Spinal cord (tissue), 9 donors: ENCODE measurements at regions not wholly inside any gene's neighbourhood (a gene's known extent, or its start where the extent isn't known, plus 50 kb on each side); places are given as distances from the start of the nearest gene placed in this dataset.

ENCODE experiments used
- DNase-seq, 6 donors: peaks; one replicate each; pipeline versions ENCODE4 v3.0.0 to v3.0.0-alpha.2; 2013 to 2015; ENCODE audit warnings: low spot score in 6 of 6, low read depth in 4 of 6
- H3K27ac ChIP-seq: one replicate; pipeline ENCODE4 v1.5.1; 2013; ENCODE audit warnings: low read depth, low read length, control low read depth
- H3K27me3 ChIP-seq: one replicate; pipeline ENCODE4 v1.6.1; 2013; ENCODE audit warnings: low read length; ENCODE audit not compliant: control insufficient read depth, insufficient read depth
- H3K36me3 ChIP-seq: one replicate; pipeline ENCODE4 v1.6.1; 2013; ENCODE audit warnings: low read length; ENCODE audit not compliant: control insufficient read depth, insufficient read depth
- H3K4me1 ChIP-seq: one replicate; pipeline ENCODE4 v1.6.1; 2013; ENCODE audit warnings: low read length; ENCODE audit not compliant: control insufficient read depth, insufficient read depth
- H3K4me3 ChIP-seq: one replicate; pipeline ENCODE4 v1.5.1; 2013; ENCODE audit warnings: low read depth, low read length, control low read depth
- H3K9me3 ChIP-seq: one replicate; pipeline ENCODE4 v1.6.1; 2013; ENCODE audit warnings: low read length; ENCODE audit not compliant: control insufficient read depth, insufficient read depth
- WGBS: methylation state at CpG from one replicate; pipeline ENCODE4 v1.1.5; 2013; ENCODE audit warnings: missing lambda C conversion rate; ENCODE audit not compliant: insufficient coverage; 5-methylcytosine and 5-hydroxymethylcytosine counted together
- donor health status: healthy.

GRCh38 chr18:56516789-56517188, 121.6 kb downstream of the TXNL1 start:
- WGBS, result 41% methylated on average over 4 of the region's 4 CpGs
- Histone ChIP-seq H3K9me3 (no peaks in the 10 kb centered on the region), H3K36me3 (no peaks in the 10 kb centered on the region), H3K4me3 (no peak overlapping the region), H3K4me1 (no peaks in the 10 kb centered on the region), H3K27me3 (no peaks in the 10 kb centered on the region), H3K27ac (no peak overlapping the region)
- peak in 1 of 6 donors; percentile 49 for DNase-seq

- no peak overlapping the region for H3K4me3 ChIP-seq
- no peaks in the 10 kb centered on the region for H3K4me1 ChIP-seq
- H3K27me3 ChIP-seq, result no peaks in the 10 kb centered on the region
- H3K9me3 ChIP-seq, result no peaks in the 10 kb centered on the region
- no peaks in the 10 kb centered on the region for H3K36me3 ChIP-seq
- no peak overlapping the region for H3K27ac ChIP-seq
- no CpG with 5 or more reads among the region's 3 CpGs for WGBS
- DNase-seq, result no peak
These were observed 122.9 kb downstream of the TXNL1 start for GRCh38 chr18:56515522-56515921.

DNA sequence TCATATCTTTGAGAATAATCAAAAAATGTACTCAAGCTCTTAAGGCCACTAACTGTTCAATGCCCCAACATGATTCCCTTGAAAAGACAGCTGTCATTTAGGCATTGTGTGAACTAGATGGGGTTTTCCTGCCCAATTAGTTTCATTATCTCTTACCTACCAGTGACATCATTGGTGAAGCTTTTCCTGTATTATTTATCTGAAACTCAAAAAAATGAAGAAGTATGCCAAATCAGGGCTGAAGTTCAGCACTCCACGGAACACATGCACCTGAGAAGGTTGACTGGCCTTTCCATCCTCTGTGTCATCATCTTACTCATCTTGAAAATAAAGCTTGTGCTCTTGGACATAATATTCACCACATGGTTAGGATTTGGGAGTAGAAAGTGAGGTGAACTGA, 126.4 kb downstream of the TXNL1 start:
- WGBS, result no CpG with 5 or more reads among the region's 1 CpG

GRCh38 chr18:56510108-56510507, 128.3 kb downstream of the TXNL1 start:
- Histone ChIP-seq H3K36me3 (no peaks in the 10 kb centered on the region), H3K27me3 (no peaks in the 10 kb centered on the region), H3K27ac (no peak overlapping the region), H3K4me1 (no peaks in the 10 kb centered on the region), H3K9me3 (no peaks in the 10 kb centered on the region), H3K4me3 (no peak overlapping the region)
- DNase-seq, result no peak

More for the DNA sequence above, 126.4 kb downstream of the TXNL1 start:
- no peak overlapping the region for H3K27ac ChIP-seq
- no peak for DNase-seq
- H3K4me3 ChIP-seq, result no peak overlapping the region
- H3K4me1 ChIP-seq, result no peaks in the 10 kb centered on the region
- H3K27me3 ChIP-seq, result no peaks in the 10 kb centered on the region
- no peaks in the 10 kb centered on the region for H3K9me3 ChIP-seq
- H3K36me3 ChIP-seq, result no peaks in the 10 kb centered on the region

DNA sequence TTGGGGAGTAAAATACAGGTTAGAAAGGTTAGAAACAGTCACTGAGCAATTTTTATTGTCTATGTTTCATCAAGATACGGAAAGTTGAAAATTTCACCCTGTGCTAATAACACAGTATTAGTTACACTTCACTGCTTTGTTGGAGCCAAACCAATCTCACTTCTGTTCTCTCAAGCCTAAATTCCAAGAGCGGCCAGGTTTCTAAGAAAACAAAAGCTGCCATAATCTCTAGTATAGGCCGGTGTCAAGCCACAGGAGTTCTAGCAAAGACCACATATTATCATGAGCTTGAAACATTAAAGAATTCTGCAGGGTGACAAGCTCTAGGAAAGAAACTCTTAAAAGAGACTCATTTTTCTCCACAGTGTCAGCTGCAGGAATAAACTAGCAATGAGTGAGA, 128.7 kb downstream of the TXNL1 start:
- Histone ChIP-seq H3K4me1 (no peaks in the 10 kb centered on the region), H3K27ac (no peak overlapping the region), H3K9me3 (no peaks in the 10 kb centered on the region), H3K4me3 (no peak overlapping the region), H3K27me3 (no peaks in the 10 kb centered on the region), H3K36me3 (no peaks in the 10 kb centered on the region)
- DNase-seq, result peak in 2 of 6 donors; percentile 24 to 44
- WGBS, result 75% methylated on average over 1 of the region's 3 CpGs

DNA sequence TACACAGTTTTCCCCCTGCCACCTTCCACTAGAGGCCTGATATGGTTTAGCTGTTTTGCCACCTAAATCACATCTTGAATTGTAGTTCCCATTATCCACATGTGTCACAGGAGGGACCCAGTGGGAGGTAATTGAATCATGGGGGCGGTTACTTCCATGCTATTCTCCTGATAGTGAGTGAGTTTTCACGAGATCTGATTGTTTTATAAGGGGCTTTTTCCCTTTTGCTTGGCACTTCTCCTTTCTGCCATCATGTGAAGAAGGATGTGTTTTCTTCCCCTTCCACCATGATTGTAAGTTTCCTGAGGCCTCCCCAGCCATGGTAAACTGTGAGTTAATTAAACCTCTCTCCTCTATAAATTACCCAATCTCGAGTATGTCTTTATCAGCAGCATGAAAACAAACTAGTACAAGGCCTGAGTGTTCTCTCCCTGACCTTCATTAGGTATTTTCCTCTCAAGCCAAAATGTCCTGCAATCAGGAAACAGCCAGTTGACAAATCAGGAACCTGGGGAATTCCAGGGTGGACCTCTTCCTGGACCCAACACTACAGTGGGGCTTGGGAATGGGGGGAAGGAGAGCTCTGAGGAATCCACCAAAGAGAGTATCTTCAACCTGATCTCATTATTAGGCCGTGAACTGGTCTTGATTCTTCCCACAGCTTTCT, 129.9 kb downstream of the TXNL1 start:
- Histone ChIP-seq H3K27ac (no peak overlapping the region), H3K9me3 (no peaks in the 10 kb centered on the region), H3K4me1 (no peaks in the 10 kb centered on the region), H3K4me3 (no peak overlapping the region), H3K36me3 (no peaks in the 10 kb centered on the region), H3K27me3 (no peaks in the 10 kb centered on the region)
- WGBS, result 20% methylated on average over 1 of the region's 4 CpGs
- DNase-seq, result no peak

GRCh38 chr18:56505971-56506370, 132.4 kb downstream of the TXNL1 start:
- Histone ChIP-seq H3K36me3 (no peaks in the 10 kb centered on the region), H3K27me3 (no peaks in the 10 kb centered on the region), H3K4me3 (no peak overlapping the region), H3K9me3 (no peaks in the 10 kb centered on the region), H3K4me1 (no peaks in the 10 kb centered on the region), H3K27ac (no peak overlapping the region)
- no peak for DNase-seq

DNA sequence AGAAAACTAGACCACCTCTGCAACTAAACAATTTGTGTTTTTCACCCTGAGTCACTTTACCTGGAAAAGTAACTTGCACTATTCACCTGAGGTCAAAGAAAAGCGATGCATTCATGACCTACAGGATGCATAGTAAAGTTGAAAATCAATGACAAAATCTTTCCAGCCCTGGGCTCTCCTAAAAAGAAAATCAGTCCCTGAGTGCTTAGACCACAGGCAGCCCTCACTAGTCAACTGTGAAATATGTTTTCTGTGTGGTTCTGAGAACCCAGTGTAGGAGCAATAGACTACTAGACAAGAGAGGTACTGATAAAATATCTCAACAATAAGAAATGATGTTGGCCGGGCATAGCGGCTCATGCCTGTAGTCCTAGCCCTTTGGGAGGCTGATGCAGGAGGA, 133.1 kb downstream of the TXNL1 start:
- Histone ChIP-seq H3K4me1 (no peaks in the 10 kb centered on the region), H3K27me3 (no peaks in the 10 kb centered on the region), H3K36me3 (no peaks in the 10 kb centered on the region), H3K9me3 (no peaks in the 10 kb centered on the region), H3K27ac (no peak overlapping the region), H3K4me3 (no peak overlapping the region)
- no peak for DNase-seq
- WGBS, result 100% methylated on average over 1 of the region's 3 CpGs

DNA sequence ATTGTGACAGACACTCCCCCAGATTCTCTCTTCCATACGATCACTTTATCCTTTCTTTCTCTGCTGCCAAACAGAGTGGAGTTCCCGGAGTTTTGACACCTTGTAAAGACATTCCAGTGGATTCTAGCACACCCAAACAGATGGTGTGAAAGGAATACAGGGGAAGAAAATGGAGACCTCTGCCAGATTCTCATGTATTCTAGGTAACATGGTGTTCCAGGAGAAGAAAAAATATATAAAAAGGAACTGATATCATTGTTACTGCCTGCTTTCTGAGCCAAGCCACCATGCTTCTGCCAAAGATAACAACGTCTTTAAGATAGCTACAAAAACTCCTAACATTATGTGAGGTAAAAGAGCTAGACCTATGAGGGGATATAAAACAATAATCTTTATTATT, 136.5 kb downstream of the TXNL1 start:
- Histone ChIP-seq H3K4me1 (no peaks in the 10 kb centered on the region), H3K27me3 (no peaks in the 10 kb centered on the region), H3K9me3 (no peaks in the 10 kb centered on the region), H3K4me3 (no peak overlapping the region), H3K27ac (no peak overlapping the region), H3K36me3 (no peaks in the 10 kb centered on the region)
- no CpG with 5 or more reads among the region's 3 CpGs for WGBS
- peak in 1 of 6 donors; percentile 58 for DNase-seq

DNA sequence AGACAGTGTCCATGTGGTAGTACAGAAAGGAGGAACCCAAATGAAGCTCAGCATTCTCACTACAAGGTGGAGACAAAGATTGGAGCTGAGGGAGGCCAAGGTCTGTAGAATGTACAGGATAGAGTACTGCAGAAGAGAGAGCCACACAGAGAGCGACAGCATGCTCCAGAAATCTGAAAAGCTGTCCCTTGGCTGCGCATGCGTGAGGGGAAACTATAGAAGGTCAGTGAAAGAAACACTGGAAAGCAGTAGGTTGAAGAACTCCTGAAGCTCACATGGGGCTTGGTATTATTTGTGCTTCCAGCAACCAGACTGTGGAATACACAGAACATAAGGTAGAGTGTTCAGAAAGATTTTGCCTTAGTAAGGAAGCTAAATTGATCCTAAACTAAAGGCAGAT, 142.5 kb downstream of the TXNL1 start:
- Histone ChIP-seq H3K27me3 (no peaks in the 10 kb centered on the region), H3K4me3 (no peak overlapping the region), H3K27ac (no peak overlapping the region), H3K36me3 (no peaks in the 10 kb centered on the region), H3K4me1 (no peaks in the 10 kb centered on the region), H3K9me3 (peaks cover 1% of the 10 kb centered on the region)
- no peak for DNase-seq
- 64% methylated on average over 3 of the region's 3 CpGs for WGBS
